Fibroblast of lung (primary cell): ENCODE measurements at regions not wholly inside any gene's neighbourhood (a gene's known extent, or its start where the extent isn't known, plus 50 kb on each side); places are given as distances from the start of the nearest gene placed in this dataset.

ENCODE experiments used
- CTCF ChIP-seq, 2 donors: IDR thresholded peaks in 1 of 2; conservative IDR thresholded peaks in 1 of 2; 1 replicate in 1 of 2; 2 replicates in 1 of 2; pipeline ENCODE4 v1.5.1; 2011 to 2012; ENCODE audit warnings: low read length in 2 of 2, control low read depth in 1 of 2, inconsistent platforms in 1 of 2, low read depth in 1 of 2, mild to moderate bottlenecking in 1 of 2
- EZH2 ChIP-seq: IDR thresholded peaks from 2 replicates; pipeline ENCODE4 v1.5.1; 2012; ENCODE audit warnings: low read length, control low read depth, mild to moderate bottlenecking; ENCODE audit errors: missing control alignments

GRCh38 chr6:141445928-141446628 lies 686.6 kb upstream of the GJE1 start:
- TF ChIP-seq CTCF (conservative IDR thresholded peaks at IDR 0.05 in 1 of 2, IDR thresholded peaks at IDR 0.05 in 1 of 2; ENCODE audit: low read depth in 1 of 2, low read length in 2 of 2) (no peak), EZH2 (no peak)
